NB4 (cell line): ENCODE measurements at regions not wholly inside any gene's neighbourhood (a gene's known extent, or its start where the extent isn't known, plus 50 kb on each side); places are given as distances from the start of the nearest gene placed in this dataset.
"Not testable (repeated sequence)": the region's sequence is repeated elsewhere in the genome, so short reads cannot be mapped to it uniquely, and the experiment has no call there.

ENCODE experiments used
- DNase-seq: peaks from one replicate; pipeline ENCODE4 v3.0.0; 2010; ENCODE audit warnings: low read depth
- H3K4me3 ChIP-seq: one replicate; pipeline ENCODE4 v1.5.1; 2011; ENCODE audit warnings: mild to moderate bottlenecking, low read depth, low read length, moderate library complexity
- CTCF ChIP-seq: IDR thresholded peaks from one replicate; pipeline ENCODE4 v1.5.1; 2012; ENCODE audit warnings: low read depth, low read length
- MAX ChIP-seq: IDR thresholded peaks from 2 replicates; pipeline ENCODE4 v1.6.1; 2011; ENCODE audit warnings: low read depth, low read length
- MYC ChIP-seq: IDR thresholded peaks from 2 replicates; pipeline ENCODE4 v1.6.1; 2011; ENCODE audit warnings: low read depth, low read length
- POLR2A ChIP-seq: IDR thresholded peaks from 2 replicates; pipeline ENCODE4 v1.6.1; 2011; ENCODE audit warnings: mild to moderate bottlenecking; ENCODE audit not compliant: insufficient read length; ENCODE audit errors: extremely low read depth

- no peak overlapping the region for H3K4me3 ChIP-seq
- no peak for TF ChIP-seq POLR2A
- TF ChIP-seq MYC: no peak
- TF ChIP-seq CTCF: no peak
- TF ChIP-seq MAX: no peak
- DNase-seq: no peak
Observed at GRCh38 chr4:75135068-75135825, 202.3 kb downstream of the PARM1 start.

- H3K4me3 ChIP-seq, DNase-seq: not testable (repeated sequence)
Observed at GRCh38 chr4:75126870-75127269, 194.0 kb downstream of the PARM1 start.

- TF ChIP-seq MAX: no peak
- TF ChIP-seq POLR2A: no peak
- TF ChIP-seq CTCF: no peak
- no peak for TF ChIP-seq MYC
- no peak for DNase-seq
- H3K4me3 ChIP-seq: no peak overlapping the region
Observed at GRCh38 chr4:75126058-75126457, 193.1 kb downstream of the PARM1 start.

- no peak overlapping the region for H3K4me3 ChIP-seq
- no peak for TF ChIP-seq CTCF
- TF ChIP-seq MAX: no peak
- TF ChIP-seq MYC: no peak
- TF ChIP-seq POLR2A: no peak
- DNase-seq: no peak
Observed at GRCh38 chr4:75122424-75123014, 189.6 kb downstream of the PARM1 start.

GRCh38 chr4:75118739-75119138 lies 185.8 kb downstream of the PARM1 start:
- H3K4me3 ChIP-seq: no peak overlapping the region
- TF ChIP-seq MAX (no peak), POLR2A (no peak), MYC (no peak)
- DNase-seq: no peak

- no peak overlapping the region for H3K4me3 ChIP-seq
- no peak for TF ChIP-seq MAX
- no peak for DNase-seq
Observed at GRCh38 chr4:75110061-75110460, 177.1 kb downstream of the PARM1 start.

- no peak overlapping the region for H3K4me3 ChIP-seq
- no peak for DNase-seq
- TF ChIP-seq MAX (no peak), CTCF (no peak), MYC (no peak), POLR2A (no peak)
Observed at GRCh38 chr4:75107755-75108612, 175.1 kb downstream of the PARM1 start.
